Heart left ventricle (tissue), 16 donors: ENCODE measurements at regions not wholly inside any gene's neighbourhood (a gene's known extent, or its start where the extent isn't known, plus 50 kb on each side); places are given as distances from the start of the nearest gene placed in this dataset.
"Not testable (repeated sequence)": the region's sequence is repeated elsewhere in the genome, so short reads cannot be mapped to it uniquely, and the experiment has no call there.

Experiments
- ATAC-seq, 4 donors: fragments of 200-7000 bp; cut with Tn5 transposase; one replicate each; pipeline ENCODE4 v1.9.1; 2020 to 2022; ENCODE audit warnings: moderate library complexity in 4 of 4, mild to moderate bottlenecking in 3 of 4, moderate number of reproducible peaks in 1 of 4
- DNase-seq, 5 donors: peaks; one replicate each; pipeline ENCODE4 v3.0.0-alpha.2; 2020
- H3K27ac ChIP-seq, 12 donors: fragments of 200-600 bp; sonication (generic) in 4 of 12; one replicate each; pipeline versions ENCODE4 v1.5.0 to v1.8.0; 2016 to 2022; ENCODE audit warnings: mild to moderate bottlenecking in 2 of 12
- H3K27me3 ChIP-seq, 9 donors: fragments of 200-600 bp; sonication (generic) in 2 of 9; one replicate each; pipeline versions ENCODE4 v1.5.1 to v1.8.0; 2016 to 2022; ENCODE audit warnings: mild to moderate bottlenecking in 3 of 9
- H3K36me3 ChIP-seq, 9 donors: fragments of 200-600 bp; sonication (generic) in 2 of 9; one replicate each; pipeline versions ENCODE4 v1.5.0 to v1.8.0; 2018 to 2022; ENCODE audit warnings: mild to moderate bottlenecking in 2 of 9
- H3K4me1 ChIP-seq, 12 donors: fragments of 200-600 bp; sonication (generic) in 4 of 12; one replicate each; pipeline versions ENCODE4 v1.5.0 to v1.8.0; 2016 to 2022; ENCODE audit warnings: mild to moderate bottlenecking in 3 of 12
- H3K4me3 ChIP-seq, 12 donors: fragments of 200-600 bp; sonication (generic) in 4 of 12; one replicate each; pipeline versions ENCODE4 v1.5.0 to v1.8.0; 2017 to 2022; ENCODE audit warnings: mild to moderate bottlenecking in 9 of 12, moderate library complexity in 4 of 12
- H3K9me3 ChIP-seq, 12 donors: fragments of 200-600 bp; sonication (generic) in 4 of 12; one replicate each; pipeline versions ENCODE4 v1.5.0 to v1.8.0; 2016 to 2022; ENCODE audit warnings: mild to moderate bottlenecking in 1 of 12
- CTCF ChIP-seq, 12 donors: fragments of 200-600 bp; sonication (generic) in 4 of 12; IDR thresholded peaks; one replicate each; pipeline versions ENCODE4 v1.5.0 to v1.8.0; 2018 to 2022; ENCODE audit warnings: antibody characterized with exemption in 12 of 12, mild to moderate bottlenecking in 5 of 12
- POLR2A ChIP-seq, 2 donors: fragments of 450-650 bp; IDR thresholded peaks; one replicate each; pipeline ENCODE4 v1.6.1; 2017; ENCODE audit warnings: antibody characterized with exemption in 2 of 2, mild to moderate bottlenecking in 2 of 2, moderate library complexity in 2 of 2
- WGBS, 4 donors: extraction: QIAGEN DNeasy Blood & Tissue Kit in 2 of 4; methylation state at CpG; one replicate each; pipeline versions ENCODE4 v1.1.5 to v1.1.7; 2013 to 2018; 5-methylcytosine and 5-hydroxymethylcytosine counted together
- intact Hi-C, 10 donors: fragments of 100-400 bp; cut with DNase I; formaldehyde crosslinking; loops; one replicate each; pipeline versions ENCODE4 v1.11.1 to v1.14.2; 2022
- donor health status: ischemic (EF 13 %, LVEDD 7.1; RV severe dilation, severe dysfunction).
- donor health status: healthy with polysubstance abuse.
- donor health status: DM: no; HTN: yes; CAD: no.
- donor health status: DM: no; HTN: no; CAD: no.
- donor health status: ischemic (EF 25% LVEDD 6.9; RV normal size, moderate dysfunction).
- donor health status: ischemic (EF 25% LVEDD 5.7; RV mildly dilated, moderate dysfunction).
- donor health status: healthy.
- donor health status: DM: yes; HTN: yes; CAD: no.
- donor health status: ischemic (EF 35%, LVEDD 5.7; RV mildly dilated, moderate dysfunction).
- donor health status: nonischemic (EF 11% LVEDD 7.7; RV severe dilation, severe dysfunction).
- donor health status: DM: yes; HTN: yes; CAD: no.
- donor health status: PGD.
- donor health status: ischemic (EF 29% LVEDD 5.4; RV normal size, mild dysfunction).
- donor health status: nonischemic (EF 23%, LVEDD 6.1; RV moderate dilation, normal function).

- DNase-seq (no peak), ATAC-seq (no peak)
- Histone ChIP-seq H3K9me3 (peaks cover 0 to 5% (median 0%) of the 10 kb centered on the region in 12 donors), H3K36me3 (no peaks in the 10 kb centered on the region), H3K27ac (no peak overlapping the region), H3K27me3 (no peaks in the 10 kb centered on the region), H3K4me1 (no peaks in the 10 kb centered on the region), H3K4me3 (no peak overlapping the region)
- TF ChIP-seq POLR2A (IDR thresholded peaks at IDR 0.05) (no peak), CTCF (IDR thresholded peaks at IDR 0.05) (no peak)
- intact Hi-C loops, result no loop called here
- 46 to 53% (median 47%) methylated on average over 1 of the region's 1 CpG for WGBS, 4 donors
Observed at GRCh38 chr13:83666141-83666540, 216.1 kb downstream of the SLITRK1 start.

GRCh38 chr13:83657281-83657680, 225.0 kb downstream of the SLITRK1 start:
- 47 to 61% (median 58%) methylated on average over 2 of the region's 2 CpGs for WGBS, 4 donors
- H3K36me3 ChIP-seq, result no peaks in the 10 kb centered on the region
- no peaks in the 10 kb centered on the region for H3K9me3 ChIP-seq
- intact Hi-C loops, result no loop called here
- DNase-seq (no peak), ATAC-seq (no peak)
- H3K27ac ChIP-seq, result no peak overlapping the region
- no peak overlapping the region for H3K4me3 ChIP-seq
- no peaks in the 10 kb centered on the region for H3K27me3 ChIP-seq
- H3K4me1 ChIP-seq, result no peaks in the 10 kb centered on the region
- TF ChIP-seq POLR2A (IDR thresholded peaks at IDR 0.05), result no peak
- TF ChIP-seq CTCF (IDR thresholded peaks at IDR 0.05), result no peak

- WGBS, 4 donors, result 83 to 92% (median 87%) methylated on average over 3 of the region's 3 CpGs
- H3K27me3 ChIP-seq, H3K27ac ChIP-seq, DNase-seq, ATAC-seq, H3K36me3 ChIP-seq, intact Hi-C loops, H3K4me3 ChIP-seq, H3K4me1 ChIP-seq: not testable (repeated sequence)
- H3K9me3 ChIP-seq, result peaks cover 0 to 39% (median 5%) of the 10 kb centered on the region in 12 donors
Observed at GRCh38 chr13:83642617-83643016, 239.7 kb downstream of the SLITRK1 start.

- no peaks in the 10 kb centered on the region for H3K27me3 ChIP-seq
- ATAC-seq (no peak), DNase-seq (no peak)
- no peaks in the 10 kb centered on the region for H3K4me1 ChIP-seq
- WGBS, 4 donors, result 67 to 81% (median 77%) methylated on average over 2 of the region's 2 CpGs
- intact Hi-C loops, result no loop called here
- peaks cover 0 to 4% (median 0%) of the 10 kb centered on the region in 12 donors for H3K9me3 ChIP-seq
- no peak for TF ChIP-seq CTCF (IDR thresholded peaks at IDR 0.05)
- TF ChIP-seq POLR2A (IDR thresholded peaks at IDR 0.05), result no peak
- no peaks in the 10 kb centered on the region for H3K36me3 ChIP-seq
- H3K27ac ChIP-seq, result no peak overlapping the region
- H3K4me3 ChIP-seq, result no peak overlapping the region
Observed at GRCh38 chr13:83634601-83635000, 247.7 kb downstream of the SLITRK1 start.

GRCh38 chr13:83633746-83634145, 248.5 kb downstream of the SLITRK1 start:
- no peaks in the 10 kb centered on the region for H3K27me3 ChIP-seq
- DNase-seq (no peak), ATAC-seq (no peak)
- H3K27ac ChIP-seq, result no peak overlapping the region
- H3K36me3 ChIP-seq, result no peaks in the 10 kb centered on the region
- no peak overlapping the region for H3K4me3 ChIP-seq
- H3K4me1 ChIP-seq, result no peaks in the 10 kb centered on the region
- H3K9me3 ChIP-seq, result no peaks in the 10 kb centered on the region
- intact Hi-C loops, result no loop called here
- 72 to 79% (median 78%) methylated on average over 2 of the region's 2 CpGs for WGBS, 4 donors
- no peak for TF ChIP-seq CTCF (IDR thresholded peaks at IDR 0.05)
- TF ChIP-seq POLR2A (IDR thresholded peaks at IDR 0.05), result no peak
